ENCODE measurements at regions not wholly inside any gene's neighbourhood (a gene's known extent, or its start where the extent isn't known, plus 50 kb on each side); places are given as distances from the start of the nearest gene placed in this dataset.

GRCh38 chr5:144100702-144101101 is 69.8 kb downstream of the YIPF5 start:
- DNase-seq (ENCODE audit: low read depth), result no peak
- H3K4me3 ChIP-seq (ENCODE audit: low read depth, low read length), result no peak overlapping the region
- no peak for TF ChIP-seq CTCF (conservative IDR thresholded peaks at IDR 0.05; ENCODE audit: low read depth, low read length)

- no peak overlapping the region for H3K4me3 ChIP-seq (ENCODE audit: low read depth, low read length)
- DNase-seq (ENCODE audit: low read depth), result no peak
- no peak for TF ChIP-seq CTCF (conservative IDR thresholded peaks at IDR 0.05; ENCODE audit: low read depth, low read length)
Observed at GRCh38 chr5:144101616-144102015, 68.8 kb downstream of the YIPF5 start.

GRCh38 chr5:144102361-144102760 is 68.1 kb downstream of the YIPF5 start:
- no peak for TF ChIP-seq CTCF (conservative IDR thresholded peaks at IDR 0.05; ENCODE audit: low read depth, low read length)
- no peak overlapping the region for H3K4me3 ChIP-seq (ENCODE audit: low read depth, low read length)
- DNase-seq (ENCODE audit: low read depth), result no peak

DNA sequence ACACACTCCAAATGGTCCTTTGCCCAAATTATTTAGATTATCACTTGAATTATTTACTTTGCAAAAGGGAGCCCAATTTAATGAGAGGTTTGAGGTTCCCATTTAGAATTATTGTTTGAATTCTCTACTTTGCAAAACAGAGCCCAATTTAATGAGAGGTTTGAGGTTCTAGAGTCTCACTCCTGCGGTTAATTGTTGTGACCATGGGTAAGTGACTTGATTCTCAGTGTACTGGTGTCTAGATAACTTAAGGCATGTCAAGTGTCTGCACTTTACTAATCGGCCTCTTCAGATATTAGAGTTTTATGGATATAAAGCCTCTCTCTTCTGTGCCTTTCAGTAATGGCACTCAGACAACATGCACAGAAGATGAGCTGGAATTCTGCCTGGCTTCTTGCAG is 67.5 kb downstream of the YIPF5 start:
- no peak for DNase-seq (ENCODE audit: low read depth)
- no peak overlapping the region for H3K4me3 ChIP-seq (ENCODE audit: low read depth, low read length)
- TF ChIP-seq CTCF (conservative IDR thresholded peaks at IDR 0.05; ENCODE audit: low read depth, low read length), result no peak

GRCh38 chr5:144103611-144104485 is 66.6 kb downstream of the YIPF5 start:
- no peak overlapping the region for H3K4me3 ChIP-seq (ENCODE audit: low read depth, low read length)
- TF ChIP-seq CTCF (conservative IDR thresholded peaks at IDR 0.05; ENCODE audit: low read depth, low read length), result no peak
- DNase-seq (ENCODE audit: low read depth), result no peak

DNA sequence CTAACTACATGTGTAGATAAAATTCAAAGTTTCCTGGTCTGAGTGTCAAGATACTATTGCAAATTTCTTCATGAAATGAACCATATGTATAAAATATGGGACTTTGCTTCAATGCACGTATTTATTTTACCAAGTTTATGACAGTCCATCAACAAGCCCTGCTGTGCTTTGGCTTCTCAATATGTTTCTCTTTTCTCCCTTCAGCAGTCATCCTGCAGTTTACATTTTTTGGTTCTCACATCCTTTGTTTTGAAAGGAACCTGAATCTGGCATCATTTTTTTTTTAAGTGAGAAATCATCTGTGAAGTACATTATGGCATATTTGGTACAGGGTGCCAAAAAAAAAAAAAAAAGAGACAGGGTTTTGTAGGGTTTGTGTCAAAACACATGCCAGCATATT is 65.1 kb downstream of the YIPF5 start:
- no peak for TF ChIP-seq CTCF (conservative IDR thresholded peaks at IDR 0.05; ENCODE audit: low read depth, low read length)
- DNase-seq (ENCODE audit: low read depth), result no peak
- H3K4me3 ChIP-seq (ENCODE audit: low read depth, low read length), result no peak overlapping the region

GRCh38 chr5:144108131-144108530 is 62.3 kb downstream of the YIPF5 start:
- no peak for TF ChIP-seq CTCF (conservative IDR thresholded peaks at IDR 0.05; ENCODE audit: low read depth, low read length)
- no peak overlapping the region for H3K4me3 ChIP-seq (ENCODE audit: low read depth, low read length)
- DNase-seq (ENCODE audit: low read depth), result no peak

Measured in epithelial cell of proximal tubule (primary cell).